GM19463 (cell line): ENCODE measurements at regions not wholly inside any gene's neighbourhood (a gene's known extent, or its start where the extent isn't known, plus 50 kb on each side); places are given as distances from the start of the nearest gene placed in this dataset.

Experiments
- ATAC-seq: cut with Tn5 transposase; IDR thresholded peaks from one replicate; pipeline ENCODE4 v1.9.1; 2021; ENCODE audit warnings: mild to moderate bottlenecking, moderate library complexity; ENCODE audit not compliant: unreplicated experiment

GRCh38 chr10:78910021-78910420 is 158.7 kb upstream of the ZMIZ1 start:
- ATAC-seq, result no peak

- ATAC-seq, result no peak
Measured at GRCh38 chr10:78910476-78910875, 158.3 kb upstream of the ZMIZ1 start.

GRCh38 chr10:78910886-78911285 is 157.9 kb upstream of the ZMIZ1 start:
- ATAC-seq, result no peak

GRCh38 chr10:78911533-78912340 is 157.0 kb upstream of the ZMIZ1 start:
- no peak for ATAC-seq

GRCh38 chr10:78912361-78913218 is 156.2 kb upstream of the ZMIZ1 start:
- no peak for ATAC-seq

GRCh38 chr10:78913219-78914059 is 155.3 kb upstream of the ZMIZ1 start:
- ATAC-seq, result no peak

GRCh38 chr10:78914060-78914378 is 154.7 kb upstream of the ZMIZ1 start:
- no peak for ATAC-seq

GRCh38 chr10:78914502-78915189 is 154.1 kb upstream of the ZMIZ1 start:
- ATAC-seq, result no peak

- ATAC-seq, result no peak
Measured at GRCh38 chr10:78915190-78915518, 153.6 kb upstream of the ZMIZ1 start.

- ATAC-seq, result no peak
Measured at GRCh38 chr10:78916227-78916626, 152.5 kb upstream of the ZMIZ1 start.

GRCh38 chr10:78919181-78919966 is 149.4 kb upstream of the ZMIZ1 start:
- no peak for ATAC-seq

- no peak for ATAC-seq
Measured at GRCh38 chr10:78920011-78920410, 148.8 kb upstream of the ZMIZ1 start.

GRCh38 chr10:78921895-78922294 is 146.9 kb upstream of the ZMIZ1 start:
- no peak for ATAC-seq

GRCh38 chr10:78923647-78924318 is 145.0 kb upstream of the ZMIZ1 start:
- ATAC-seq, result no peak

GRCh38 chr10:78924319-78925003 is 144.3 kb upstream of the ZMIZ1 start:
- no peak for ATAC-seq

GRCh38 chr10:78925275-78925674 is 143.5 kb upstream of the ZMIZ1 start:
- ATAC-seq, result no peak

- no peak for ATAC-seq
Measured at GRCh38 chr10:78925800-78926319, 142.9 kb upstream of the ZMIZ1 start.

- no peak for ATAC-seq
Measured at GRCh38 chr10:78927257-78927995, 141.3 kb upstream of the ZMIZ1 start.
